ENCODE measurements at regions not wholly inside any gene's neighbourhood (a gene's known extent, or its start where the extent isn't known, plus 50 kb on each side); places are given as distances from the start of the nearest gene placed in this dataset.

GRCh38 chr10:52651293-52651692 lies 121.3 kb downstream of the MBL2 start:
- no peak for DNase-seq (ENCODE audit: low read depth)

- DNase-seq (ENCODE audit: low read depth), result no peak
These were observed 119.9 kb downstream of the MBL2 start for GRCh38 chr10:52652431-52653262.

DNA sequence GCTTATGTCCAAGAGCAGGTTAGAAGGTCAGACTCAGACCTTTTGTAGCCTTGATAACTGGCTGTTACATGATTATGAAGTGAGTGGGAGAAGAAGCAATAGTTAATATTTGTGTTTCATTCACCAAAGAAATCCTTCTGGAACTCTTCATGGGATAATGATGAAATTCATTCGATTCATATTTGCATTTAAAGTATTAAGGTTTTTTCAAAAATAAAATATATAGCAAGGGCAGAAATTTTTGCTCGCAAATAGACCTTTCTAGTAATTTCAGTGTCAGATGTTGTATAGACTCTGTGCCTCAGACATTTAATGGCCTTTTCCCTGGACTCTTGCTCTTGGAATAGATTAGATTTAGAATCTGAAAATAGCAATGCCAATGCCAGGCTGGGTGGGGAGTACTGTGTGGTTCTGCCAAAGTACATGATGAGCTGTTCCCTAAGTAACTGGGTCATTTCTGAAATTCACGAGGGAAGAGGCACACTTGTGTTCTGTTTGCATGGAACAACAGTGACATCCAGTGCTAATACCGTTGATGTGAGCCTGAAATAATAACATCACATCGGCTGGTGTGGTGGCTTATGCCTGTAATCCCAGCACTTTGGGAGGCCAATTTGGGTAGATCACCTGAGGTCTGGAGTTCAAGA lies 119.2 kb downstream of the MBL2 start:
- DNase-seq (ENCODE audit: low read depth), result no peak

- no peak for DNase-seq (ENCODE audit: low read depth)
These were observed 118.4 kb downstream of the MBL2 start for GRCh38 chr10:52654201-52654600.

DNA sequence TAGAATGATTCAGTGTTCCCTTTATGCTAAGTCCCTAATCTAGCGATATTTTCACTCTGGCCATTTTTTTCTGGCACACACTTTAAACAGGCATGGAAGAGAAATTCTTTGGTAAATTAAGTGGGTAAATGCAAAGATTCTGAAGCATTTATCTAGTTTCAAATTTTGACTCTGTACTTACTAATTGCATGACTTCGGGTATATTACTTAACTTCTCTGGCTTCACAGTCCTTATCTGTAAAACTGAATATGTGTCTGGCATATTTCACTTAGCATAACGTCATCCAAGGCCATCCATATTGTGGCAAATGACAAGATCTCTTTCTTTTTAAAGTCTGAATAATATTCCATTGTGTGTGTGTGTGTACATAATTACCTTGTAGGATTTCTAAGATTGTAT lies 114.5 kb downstream of the MBL2 start:
- DNase-seq (ENCODE audit: low read depth), result no peak

DNA sequence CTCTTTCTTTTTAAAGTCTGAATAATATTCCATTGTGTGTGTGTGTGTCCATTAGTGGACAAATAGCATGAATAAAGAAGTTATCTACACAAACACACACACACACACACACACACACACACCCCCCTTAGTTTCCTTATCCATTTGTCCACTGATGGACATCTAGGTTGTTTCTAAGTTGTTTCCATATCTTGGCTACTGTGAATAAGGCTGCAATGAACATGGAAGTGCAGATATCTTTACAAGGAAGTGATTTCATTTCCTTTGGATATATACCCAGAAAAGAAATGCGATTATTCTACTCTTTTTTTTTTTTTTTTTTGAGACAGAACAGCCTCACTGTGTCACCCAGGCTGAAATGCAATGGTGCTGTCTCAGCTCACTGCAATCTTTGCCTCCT lies 113.5 kb downstream of the MBL2 start:
- DNase-seq (ENCODE audit: low read depth), result no peak

- no peak for DNase-seq (ENCODE audit: low read depth)
These were observed 110.3 kb downstream of the MBL2 start for GRCh38 chr10:52662256-52662655.

- DNase-seq (ENCODE audit: low read depth), result no peak
These were observed 109.4 kb downstream of the MBL2 start for GRCh38 chr10:52663161-52663560.

DNA sequence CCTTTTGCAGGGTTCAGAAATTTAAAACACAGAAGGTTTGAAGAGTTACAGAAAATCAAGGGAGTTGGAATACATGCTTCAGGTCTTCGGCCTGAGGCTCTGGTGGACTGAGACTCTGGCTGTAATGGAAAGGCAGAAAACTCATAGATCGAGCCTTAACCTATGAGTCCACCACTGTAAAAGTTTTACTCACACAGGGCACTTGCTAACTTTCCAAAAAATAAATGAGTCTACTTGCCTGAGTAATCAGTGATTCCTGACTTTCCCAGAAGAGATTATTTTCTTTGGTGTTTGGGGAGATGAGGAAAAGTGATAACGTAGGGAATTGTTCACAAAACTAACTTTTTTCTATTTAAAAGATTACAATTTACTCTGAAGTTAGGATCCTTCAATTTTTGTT lies 108.0 kb downstream of the MBL2 start:
- DNase-seq (ENCODE audit: low read depth), result no peak

DNA sequence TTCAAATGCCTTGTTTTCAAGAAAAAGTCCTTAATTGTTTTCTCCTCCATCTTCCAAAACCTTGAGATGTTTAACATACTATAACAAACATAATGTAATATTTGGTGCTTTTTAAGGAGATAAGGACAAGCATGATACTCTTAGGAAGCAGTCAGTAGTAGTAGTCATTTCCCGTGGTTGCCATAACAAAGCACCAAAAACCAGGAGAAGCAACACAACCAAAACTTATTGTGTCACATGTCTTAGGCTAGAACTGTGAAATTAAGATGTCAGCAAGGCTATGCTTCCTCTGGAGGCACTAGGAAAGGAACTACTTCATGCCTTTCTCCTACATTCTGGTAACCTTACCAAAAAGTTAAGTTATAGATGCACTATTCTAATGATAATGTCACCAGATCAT lies 106.8 kb downstream of the MBL2 start:
- no peak for DNase-seq (ENCODE audit: low read depth)

DNA sequence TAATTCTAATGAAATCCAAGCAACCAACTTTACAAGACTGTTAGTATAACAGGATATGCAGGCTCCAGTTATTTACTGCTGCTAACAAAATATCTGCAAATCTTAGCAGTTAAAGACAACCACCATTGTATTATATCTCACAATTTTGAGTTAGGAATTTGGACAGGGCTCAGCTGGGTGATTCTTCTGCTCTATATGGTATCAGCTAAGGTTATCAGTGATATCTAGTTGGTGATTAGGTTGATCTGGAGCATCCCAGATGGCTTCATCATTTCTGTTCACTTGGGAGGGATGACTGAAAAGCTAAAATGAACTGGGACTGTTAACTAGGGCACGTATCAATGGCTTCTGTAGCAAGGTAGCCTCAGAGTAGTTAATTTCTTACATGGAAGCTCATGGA lies 105.7 kb downstream of the MBL2 start:
- no peak for DNase-seq (ENCODE audit: low read depth)

DNA sequence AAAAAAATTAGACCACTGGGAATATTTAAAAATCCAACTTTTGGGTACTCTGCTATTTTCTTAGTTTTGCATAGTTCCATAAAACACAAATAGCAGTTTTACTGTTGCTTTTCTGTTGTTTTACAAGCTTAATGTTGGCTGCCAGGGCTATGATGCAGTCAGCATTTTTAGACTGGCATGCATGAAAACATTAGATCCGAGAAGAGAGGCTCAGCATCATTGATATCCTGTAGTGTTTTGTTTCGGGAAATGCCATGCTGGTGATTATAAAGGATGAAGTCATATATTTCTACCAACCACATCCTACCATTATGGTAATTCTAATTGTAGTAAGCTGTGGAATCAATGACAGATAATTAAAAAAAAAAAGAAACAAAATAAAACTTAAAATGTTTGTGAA lies 104.6 kb downstream of the MBL2 start:
- no peak for DNase-seq (ENCODE audit: low read depth)

- no peak for DNase-seq (ENCODE audit: low read depth)
These were observed 99.7 kb downstream of the MBL2 start for GRCh38 chr10:52672880-52673279.

DNA sequence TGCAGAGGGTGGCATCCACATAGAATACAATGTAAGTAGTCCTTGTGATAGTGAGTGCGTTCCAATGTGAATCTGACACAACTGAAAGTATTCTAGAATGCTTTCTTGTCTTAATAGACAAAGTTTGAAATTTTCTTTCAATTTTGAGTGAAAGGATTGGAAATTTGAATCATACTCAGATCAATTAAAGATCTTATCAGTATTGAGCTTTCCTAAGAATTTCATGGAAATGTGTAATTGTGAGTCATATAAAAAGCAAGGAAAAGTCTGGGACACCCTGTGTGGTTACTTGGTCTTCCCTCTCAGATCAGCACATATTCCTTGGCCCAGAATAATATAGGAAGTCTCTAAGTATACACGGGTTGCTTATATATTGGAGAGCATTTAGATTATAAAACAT lies 99.1 kb downstream of the MBL2 start:
- no peak for DNase-seq (ENCODE audit: low read depth)

- DNase-seq (ENCODE audit: low read depth), result no peak
These were observed 98.1 kb downstream of the MBL2 start for GRCh38 chr10:52674474-52674873.

GRCh38 chr10:52677086-52677485 lies 95.5 kb downstream of the MBL2 start:
- no peak for DNase-seq (ENCODE audit: low read depth)

- no peak for DNase-seq (ENCODE audit: low read depth)
These were observed 94.0 kb downstream of the MBL2 start for GRCh38 chr10:52678611-52679010.

DNA sequence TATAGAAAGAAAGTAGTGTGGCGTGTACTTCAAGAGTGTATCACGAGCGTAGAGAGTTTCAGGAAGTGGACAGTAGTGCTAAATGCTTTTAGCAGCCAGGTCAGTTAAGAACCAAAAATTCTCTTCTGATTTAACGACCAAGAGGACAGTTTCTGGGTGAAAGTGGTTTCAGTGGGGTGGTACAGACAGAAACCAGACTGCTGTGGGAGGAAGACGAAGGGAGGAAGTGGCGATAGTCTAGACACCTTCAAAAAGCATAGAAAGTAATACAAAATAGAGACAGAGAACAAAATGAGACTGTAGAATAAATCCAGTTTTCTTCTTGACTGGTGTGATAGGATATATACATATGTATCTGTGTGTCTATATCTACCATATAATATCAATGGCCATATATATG lies 93.5 kb downstream of the MBL2 start:
- no peak for DNase-seq (ENCODE audit: low read depth)

DNA sequence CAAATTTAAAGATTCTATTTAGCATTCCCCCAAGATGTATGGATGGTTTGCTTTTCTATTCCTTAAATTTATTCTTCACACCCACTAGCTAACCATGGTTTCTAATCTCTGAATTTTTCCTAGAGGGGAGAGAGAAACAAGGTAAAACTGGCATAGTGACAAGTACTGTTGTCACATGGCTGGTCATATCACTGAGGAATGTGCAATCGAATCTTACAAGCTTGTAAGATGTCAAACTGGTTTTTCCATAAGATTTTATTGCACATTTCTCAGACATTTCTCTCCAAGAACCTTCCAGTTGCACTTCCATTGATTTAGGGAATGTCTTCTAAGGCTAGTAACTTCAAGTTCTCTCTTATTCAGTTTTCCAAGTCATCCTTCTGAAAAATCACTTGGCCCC lies 89.8 kb downstream of the MBL2 start:
- no peak for DNase-seq (ENCODE audit: low read depth)

DNA sequence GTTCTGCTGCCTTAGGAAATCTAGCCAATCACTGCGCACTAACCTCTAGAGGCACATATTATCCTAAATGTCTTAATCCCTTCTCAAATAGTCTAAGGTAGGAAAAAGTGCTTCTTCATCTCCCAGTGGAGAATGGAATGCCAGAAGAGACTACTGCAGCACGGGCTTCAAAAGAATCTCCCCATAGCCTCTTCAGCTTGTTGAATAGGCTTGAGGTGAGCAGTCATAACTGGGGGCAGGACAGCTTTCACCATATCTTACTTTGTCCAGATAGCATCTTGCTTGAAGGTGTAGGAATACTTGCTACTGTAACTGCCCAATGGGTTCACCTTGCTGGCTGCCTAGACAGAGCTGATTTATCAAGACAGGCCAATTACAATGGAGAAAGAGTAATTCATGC lies 88.8 kb downstream of the MBL2 start:
- DNase-seq (ENCODE audit: low read depth), result no peak

- no peak for DNase-seq (ENCODE audit: low read depth)
These were observed 83.7 kb downstream of the MBL2 start for GRCh38 chr10:52688899-52689298.

DNA sequence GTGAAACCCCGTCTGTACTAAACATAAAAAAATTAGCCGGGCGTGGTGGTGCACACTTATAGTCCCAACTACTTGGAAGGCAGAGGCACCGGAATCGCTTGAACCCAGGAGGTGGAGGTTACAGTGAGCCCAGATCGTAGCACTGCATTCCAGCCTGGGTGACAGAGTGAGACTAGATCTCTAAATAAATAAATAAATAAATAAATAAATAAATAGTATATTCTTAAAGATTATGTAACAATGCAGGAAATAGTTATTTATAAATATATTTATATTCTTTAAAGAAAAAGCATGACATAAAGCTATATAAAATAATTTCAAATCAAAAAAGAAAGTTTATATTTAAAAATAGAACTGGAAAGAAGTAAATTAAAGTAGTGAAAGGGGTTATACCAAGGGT lies 76.4 kb downstream of the MBL2 start:
- no peak for DNase-seq (ENCODE audit: low read depth)

- DNase-seq (ENCODE audit: low read depth), result no peak
These were observed 70.9 kb downstream of the MBL2 start for GRCh38 chr10:52701647-52702046.

DNA sequence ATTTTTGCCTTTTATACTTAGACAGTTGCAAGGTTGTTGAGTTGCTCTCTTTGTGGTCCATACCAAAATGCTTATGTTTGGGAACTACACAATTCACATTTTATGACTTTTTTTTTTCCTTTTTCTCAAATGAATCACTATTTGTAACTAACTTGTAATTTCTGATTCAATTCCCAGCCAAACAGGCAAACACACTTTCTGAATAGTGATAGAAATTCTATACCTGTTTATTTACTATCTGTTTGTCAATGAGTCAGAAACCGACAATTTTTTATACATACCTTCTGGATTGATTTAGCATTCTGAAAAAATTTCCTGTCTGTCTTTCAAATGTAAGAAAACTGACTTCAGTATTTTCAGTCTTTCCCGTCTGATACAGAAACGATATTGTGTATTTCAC lies 69.1 kb downstream of the MBL2 start:
- no peak for DNase-seq (ENCODE audit: low read depth)

All from HS-5 (cell line).